ENCODE measurements at regions not wholly inside any gene's neighbourhood (a gene's known extent, or its start where the extent isn't known, plus 50 kb on each side); places are given as distances from the start of the nearest gene placed in this dataset.
"Not testable (repeated sequence)": the region's sequence is repeated elsewhere in the genome, so short reads cannot be mapped to it uniquely, and the experiment has no call there.

GRCh38 chr10:64344211-64344610 is 823.0 kb downstream of the REEP3 start:
- no peaks in the 10 kb centered on the region for H3K36me3 ChIP-seq (ENCODE audit: control insufficient read depth in 2 of 2, insufficient read depth in 2 of 2, low read length in 1 of 2)
- no peak overlapping the region for H3K27ac ChIP-seq (ENCODE audit: low read depth in 2 of 2, low read length in 1 of 2)
- 87 to 89% methylated on average over 1 of the region's 1 CpG for WGBS, 2 donors
- H3K4me1 ChIP-seq (ENCODE audit: control insufficient read depth in 2 of 2, insufficient read depth in 2 of 2, low read length in 1 of 2): no peaks in the 10 kb centered on the region
- peaks cover 0 to 2% of the 10 kb centered on the region in 2 donors for H3K9me3 ChIP-seq (ENCODE audit: control insufficient read depth in 2 of 2, insufficient read depth in 1 of 2, low read depth in 1 of 2, low read length in 1 of 2)
- no peak overlapping the region for H3K4me3 ChIP-seq (ENCODE audit: low read depth in 1 of 2, low read length in 2 of 2)
- no peaks in the 10 kb centered on the region for H3K27me3 ChIP-seq (ENCODE audit: control insufficient read depth in 1 of 2, insufficient read depth in 2 of 2, low read length in 2 of 2)

GRCh38 chr10:64345856-64346255 is 824.7 kb downstream of the REEP3 start:
- Histone ChIP-seq H3K27me3 (ENCODE audit: control insufficient read depth in 1 of 2, insufficient read depth in 2 of 2, low read length in 2 of 2) (no peaks in the 10 kb centered on the region), H3K27ac (ENCODE audit: low read depth in 2 of 2, low read length in 1 of 2) (no peak overlapping the region), H3K36me3 (ENCODE audit: control insufficient read depth in 2 of 2, insufficient read depth in 2 of 2, low read length in 1 of 2) (no peaks in the 10 kb centered on the region), H3K4me1 (ENCODE audit: control insufficient read depth in 2 of 2, insufficient read depth in 2 of 2, low read length in 1 of 2) (no peaks in the 10 kb centered on the region), H3K9me3 (ENCODE audit: control insufficient read depth in 2 of 2, insufficient read depth in 1 of 2, low read depth in 1 of 2, low read length in 1 of 2) (peaks cover 0 to 2% of the 10 kb centered on the region in 2 donors), H3K4me3 (ENCODE audit: low read depth in 1 of 2, low read length in 2 of 2) (no peak overlapping the region)

- Histone ChIP-seq H3K27me3 (ENCODE audit: control insufficient read depth in 1 of 2, insufficient read depth in 2 of 2, low read length in 2 of 2) (no peaks in the 10 kb centered on the region), H3K27ac (ENCODE audit: low read depth in 2 of 2, low read length in 1 of 2) (no peak overlapping the region), H3K9me3 (ENCODE audit: control insufficient read depth in 2 of 2, insufficient read depth in 1 of 2, low read depth in 1 of 2, low read length in 1 of 2) (peaks cover 0 to 2% of the 10 kb centered on the region in 2 donors), H3K36me3 (ENCODE audit: control insufficient read depth in 2 of 2, insufficient read depth in 2 of 2, low read length in 1 of 2) (no peaks in the 10 kb centered on the region), H3K4me1 (ENCODE audit: control insufficient read depth in 2 of 2, insufficient read depth in 2 of 2, low read length in 1 of 2) (no peaks in the 10 kb centered on the region), H3K4me3 (ENCODE audit: low read depth in 1 of 2, low read length in 2 of 2) (no peak overlapping the region)
- WGBS, 2 donors: 76 to 82% methylated on average over 5 of the region's 5 CpGs
Measured at GRCh38 chr10:64346389-64346788, 825.2 kb downstream of the REEP3 start.

- peaks cover 0 to 2% of the 10 kb centered on the region in 2 donors for H3K9me3 ChIP-seq (ENCODE audit: control insufficient read depth in 2 of 2, insufficient read depth in 1 of 2, low read depth in 1 of 2, low read length in 1 of 2)
- no peaks in the 10 kb centered on the region for H3K36me3 ChIP-seq (ENCODE audit: control insufficient read depth in 2 of 2, insufficient read depth in 2 of 2, low read length in 1 of 2)
- H3K4me3 ChIP-seq (ENCODE audit: low read depth in 1 of 2, low read length in 2 of 2): no peak overlapping the region
- H3K27ac ChIP-seq (ENCODE audit: low read depth in 2 of 2, low read length in 1 of 2): no peak overlapping the region
- H3K27me3 ChIP-seq (ENCODE audit: control insufficient read depth in 1 of 2, insufficient read depth in 2 of 2, low read length in 2 of 2): no peaks in the 10 kb centered on the region
- WGBS, 2 donors: 42 to 43% methylated on average over 3 of the region's 3 CpGs
- H3K4me1 ChIP-seq (ENCODE audit: control insufficient read depth in 2 of 2, insufficient read depth in 2 of 2, low read length in 1 of 2): no peaks in the 10 kb centered on the region
Measured at GRCh38 chr10:64350665-64351064, 829.5 kb downstream of the REEP3 start.

- Histone ChIP-seq H3K4me1 (ENCODE audit: control insufficient read depth in 2 of 2, insufficient read depth in 2 of 2, low read length in 1 of 2) (no peaks in the 10 kb centered on the region), H3K27me3 (ENCODE audit: control insufficient read depth in 1 of 2, insufficient read depth in 2 of 2, low read length in 2 of 2) (no peaks in the 10 kb centered on the region), H3K9me3 (ENCODE audit: control insufficient read depth in 2 of 2, insufficient read depth in 1 of 2, low read depth in 1 of 2, low read length in 1 of 2) (no peaks in the 10 kb centered on the region), H3K27ac (ENCODE audit: low read depth in 2 of 2, low read length in 1 of 2) (no peak overlapping the region), H3K4me3 (ENCODE audit: low read depth in 1 of 2, low read length in 2 of 2) (no peak overlapping the region), H3K36me3 (ENCODE audit: control insufficient read depth in 2 of 2, insufficient read depth in 2 of 2, low read length in 1 of 2) (no peaks in the 10 kb centered on the region)
- 37 to 53% methylated on average over 4 of the region's 4 CpGs for WGBS, 2 donors
Measured at GRCh38 chr10:64358907-64359306, 837.7 kb downstream of the REEP3 start.

- H3K27ac ChIP-seq (ENCODE audit: low read depth in 2 of 2, low read length in 1 of 2); H3K9me3 ChIP-seq (ENCODE audit: control insufficient read depth in 2 of 2, insufficient read depth in 1 of 2, low read depth in 1 of 2, low read length in 1 of 2); H3K36me3 ChIP-seq (ENCODE audit: control insufficient read depth in 2 of 2, insufficient read depth in 2 of 2, low read length in 1 of 2); H3K27me3 ChIP-seq (ENCODE audit: control insufficient read depth in 1 of 2, insufficient read depth in 2 of 2, low read length in 2 of 2); H3K4me3 ChIP-seq (ENCODE audit: low read depth in 1 of 2, low read length in 2 of 2); H3K4me1 ChIP-seq (ENCODE audit: control insufficient read depth in 2 of 2, insufficient read depth in 2 of 2, low read length in 1 of 2): not testable (repeated sequence)
- WGBS, 2 donors: 88 to 91% methylated on average over 6 of the region's 6 CpGs
Measured at GRCh38 chr10:64360240-64360639, 839.0 kb downstream of the REEP3 start.

- Histone ChIP-seq H3K9me3 (ENCODE audit: control insufficient read depth in 2 of 2, insufficient read depth in 1 of 2, low read depth in 1 of 2, low read length in 1 of 2) (no peaks in the 10 kb centered on the region), H3K36me3 (ENCODE audit: control insufficient read depth in 2 of 2, insufficient read depth in 2 of 2, low read length in 1 of 2) (no peaks in the 10 kb centered on the region), H3K27me3 (ENCODE audit: control insufficient read depth in 1 of 2, insufficient read depth in 2 of 2, low read length in 2 of 2) (no peaks in the 10 kb centered on the region), H3K27ac (ENCODE audit: low read depth in 2 of 2, low read length in 1 of 2) (no peak overlapping the region), H3K4me3 (ENCODE audit: low read depth in 1 of 2, low read length in 2 of 2) (no peak overlapping the region), H3K4me1 (ENCODE audit: control insufficient read depth in 2 of 2, insufficient read depth in 2 of 2, low read length in 1 of 2) (no peaks in the 10 kb centered on the region)
- WGBS, 2 donors: 32 to 35% methylated on average over 1 of the region's 1 CpG
Measured at GRCh38 chr10:64363687-64364086, 842.5 kb downstream of the REEP3 start.

- WGBS, 2 donors: 82 to 88% methylated on average over 3 of the region's 3 CpGs
- no peak overlapping the region for H3K4me3 ChIP-seq (ENCODE audit: low read depth in 1 of 2, low read length in 2 of 2)
- no peak overlapping the region for H3K27ac ChIP-seq (ENCODE audit: low read depth in 2 of 2, low read length in 1 of 2)
- H3K36me3 ChIP-seq (ENCODE audit: control insufficient read depth in 2 of 2, insufficient read depth in 2 of 2, low read length in 1 of 2): no peaks in the 10 kb centered on the region
- H3K4me1 ChIP-seq (ENCODE audit: control insufficient read depth in 2 of 2, insufficient read depth in 2 of 2, low read length in 1 of 2): no peaks in the 10 kb centered on the region
- no peaks in the 10 kb centered on the region for H3K27me3 ChIP-seq (ENCODE audit: control insufficient read depth in 1 of 2, insufficient read depth in 2 of 2, low read length in 2 of 2)
- H3K9me3 ChIP-seq (ENCODE audit: control insufficient read depth in 2 of 2, insufficient read depth in 1 of 2, low read depth in 1 of 2, low read length in 1 of 2): no peaks in the 10 kb centered on the region
Measured at GRCh38 chr10:64365663-64366062, 844.5 kb downstream of the REEP3 start.

- H3K9me3 ChIP-seq (ENCODE audit: control insufficient read depth in 2 of 2, insufficient read depth in 1 of 2, low read depth in 1 of 2, low read length in 1 of 2): no peaks in the 10 kb centered on the region
- 58 to 62% methylated on average over 3 of the region's 3 CpGs for WGBS, 2 donors
- H3K27ac ChIP-seq (ENCODE audit: low read depth in 2 of 2, low read length in 1 of 2): no peak overlapping the region
- H3K4me3 ChIP-seq (ENCODE audit: low read depth in 1 of 2, low read length in 2 of 2): no peak overlapping the region
- no peaks in the 10 kb centered on the region for H3K27me3 ChIP-seq (ENCODE audit: control insufficient read depth in 1 of 2, insufficient read depth in 2 of 2, low read length in 2 of 2)
- H3K4me1 ChIP-seq (ENCODE audit: control insufficient read depth in 2 of 2, insufficient read depth in 2 of 2, low read length in 1 of 2): no peaks in the 10 kb centered on the region
- no peaks in the 10 kb centered on the region for H3K36me3 ChIP-seq (ENCODE audit: control insufficient read depth in 2 of 2, insufficient read depth in 2 of 2, low read length in 1 of 2)
Measured at GRCh38 chr10:64368298-64368697, 847.1 kb downstream of the REEP3 start.

GRCh38 chr10:64369885-64370773 is 848.9 kb downstream of the REEP3 start:
- Histone ChIP-seq H3K27me3 (ENCODE audit: control insufficient read depth in 1 of 2, insufficient read depth in 2 of 2, low read length in 2 of 2) (no peaks in the 10 kb centered on the region), H3K4me1 (ENCODE audit: control insufficient read depth in 2 of 2, insufficient read depth in 2 of 2, low read length in 1 of 2) (no peaks in the 10 kb centered on the region), H3K4me3 (ENCODE audit: low read depth in 1 of 2, low read length in 2 of 2) (no peak overlapping the region), H3K9me3 (ENCODE audit: control insufficient read depth in 2 of 2, insufficient read depth in 1 of 2, low read depth in 1 of 2, low read length in 1 of 2) (no peaks in the 10 kb centered on the region), H3K27ac (ENCODE audit: low read depth in 2 of 2, low read length in 1 of 2) (no peak overlapping the region), H3K36me3 (ENCODE audit: control insufficient read depth in 2 of 2, insufficient read depth in 2 of 2, low read length in 1 of 2) (no peaks in the 10 kb centered on the region)
- 49 to 54% methylated on average over 1 of the region's 1 CpG for WGBS, 2 donors

Measured in esophagus (tissue), 2 donors.